Activated CD4-positive, alpha-beta T cell treated with anti-CD3 and anti-CD28 coated beads, Interleukin-2, amount 10 ng/mL, durations not matched to agents 7 days and 5 days (primary cell): ENCODE measurements at regions not wholly inside any gene's neighbourhood (a gene's known extent, or its start where the extent isn't known, plus 50 kb on each side); places are given as distances from the start of the nearest gene placed in this dataset.

ENCODE experiments used
- CTCF ChIA-PET: fragments of 350-600 bp; sonication (Branson Sonifier 250); formaldehyde crosslinking; loops from one replicate; lab custom pipeline; 2021; ENCODE audit warnings: antibody characterized with exemption; lab: Charles Lee
- POLR2A ChIA-PET: fragments of 350-600 bp; sonication (Branson Sonifier 250); formaldehyde crosslinking; loops from one replicate; lab custom pipeline; 2021; ENCODE audit warnings: antibody characterized with exemption; lab: Charles Lee
- DNase-seq: peaks from one replicate; pipeline ENCODE4 v3.0.0-alpha.2; 2020
- H3K27ac Mint-ChIP-seq: one replicate; pipeline ENCODE4 v1.8.0; 2021; ENCODE audit warnings: mild to moderate bottlenecking, moderate library complexity, mixed read lengths
- H3K27me3 Mint-ChIP-seq: one replicate; pipeline ENCODE4 v1.8.0; 2021; ENCODE audit warnings: mixed read lengths
- H3K36me3 Mint-ChIP-seq: one replicate; pipeline ENCODE4 v1.8.0; 2021; ENCODE audit warnings: low read depth, mixed read lengths
- H3K4me1 Mint-ChIP-seq: one replicate; pipeline ENCODE4 v1.8.0; 2021; ENCODE audit warnings: mixed read lengths
- H3K4me3 Mint-ChIP-seq: one replicate; pipeline ENCODE4 v1.8.0; 2021; ENCODE audit warnings: mild to moderate bottlenecking, moderate library complexity, mixed read lengths
- H3K9me3 Mint-ChIP-seq: one replicate; pipeline ENCODE4 v1.8.0; 2021; ENCODE audit warnings: mixed read lengths

DNA sequence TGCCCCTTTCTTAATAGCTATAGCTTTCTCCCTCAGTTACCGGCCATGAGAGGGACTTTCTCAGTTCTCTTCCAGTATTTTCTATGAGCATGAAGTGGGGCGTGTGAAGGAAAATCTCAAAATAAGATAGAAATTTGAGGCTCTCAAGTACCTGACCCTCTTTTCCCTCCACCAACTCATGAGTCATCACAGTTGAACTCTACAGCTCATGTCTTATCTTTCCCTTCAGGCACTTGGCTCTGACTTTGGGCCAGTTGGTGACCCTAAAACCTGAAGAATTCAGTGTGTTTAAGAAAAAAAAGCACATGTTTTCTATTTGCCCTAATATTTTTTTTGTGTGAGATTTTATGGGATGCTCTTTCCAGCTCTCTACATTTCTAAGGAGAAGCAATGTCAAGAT is 896.7 kb upstream of the ZEB2 start:
- POLR2A ChIA-PET = no interaction called here

DNA sequence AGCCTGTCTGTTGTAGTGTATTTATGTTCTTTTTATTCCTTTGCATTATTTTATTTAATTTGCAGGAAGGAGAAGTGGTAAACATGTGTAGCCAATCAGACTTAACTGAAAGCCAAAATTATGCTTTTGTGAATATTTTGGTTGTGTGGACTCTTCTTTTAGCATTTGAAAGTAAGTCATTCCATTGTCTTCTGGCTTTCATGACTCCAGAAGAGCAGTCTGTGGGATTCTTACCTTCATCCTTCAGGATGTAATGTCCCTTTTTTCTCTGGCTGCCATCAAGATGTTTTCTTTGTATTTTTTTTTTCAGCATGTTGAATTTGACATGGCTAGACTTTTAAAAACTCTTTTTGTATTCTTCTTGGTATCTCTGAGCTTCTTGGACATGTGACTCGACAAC is 895.2 kb upstream of the ZEB2 start:
- H3K36me3 Mint-ChIP-seq = peaks cover 14% of the 10 kb centered on the region
- ChIA-PET POLR2A (no interaction called here), CTCF (no interaction called here)
- no peak overlapping the region for H3K27ac Mint-ChIP-seq
- H3K4me3 Mint-ChIP-seq = no peak overlapping the region
- peaks cover 15% of the 10 kb centered on the region for H3K9me3 Mint-ChIP-seq
- no peak for DNase-seq
- peaks cover 63% of the 10 kb centered on the region for H3K27me3 Mint-ChIP-seq
- H3K4me1 Mint-ChIP-seq = peaks cover 27% of the 10 kb centered on the region

More for the DNA sequence above, 896.7 kb upstream of the ZEB2 start:
- Mint-ChIP-seq H3K4me1 (peaks cover 12% of the 10 kb centered on the region), H3K4me3 (no peak overlapping the region), H3K9me3 (peaks cover 22% of the 10 kb centered on the region), H3K27ac (no peak overlapping the region), H3K36me3 (peaks cover 10% of the 10 kb centered on the region), H3K27me3 (peaks cover 55% of the 10 kb centered on the region)
- CTCF ChIA-PET = no interaction called here
- no peak for DNase-seq

DNA sequence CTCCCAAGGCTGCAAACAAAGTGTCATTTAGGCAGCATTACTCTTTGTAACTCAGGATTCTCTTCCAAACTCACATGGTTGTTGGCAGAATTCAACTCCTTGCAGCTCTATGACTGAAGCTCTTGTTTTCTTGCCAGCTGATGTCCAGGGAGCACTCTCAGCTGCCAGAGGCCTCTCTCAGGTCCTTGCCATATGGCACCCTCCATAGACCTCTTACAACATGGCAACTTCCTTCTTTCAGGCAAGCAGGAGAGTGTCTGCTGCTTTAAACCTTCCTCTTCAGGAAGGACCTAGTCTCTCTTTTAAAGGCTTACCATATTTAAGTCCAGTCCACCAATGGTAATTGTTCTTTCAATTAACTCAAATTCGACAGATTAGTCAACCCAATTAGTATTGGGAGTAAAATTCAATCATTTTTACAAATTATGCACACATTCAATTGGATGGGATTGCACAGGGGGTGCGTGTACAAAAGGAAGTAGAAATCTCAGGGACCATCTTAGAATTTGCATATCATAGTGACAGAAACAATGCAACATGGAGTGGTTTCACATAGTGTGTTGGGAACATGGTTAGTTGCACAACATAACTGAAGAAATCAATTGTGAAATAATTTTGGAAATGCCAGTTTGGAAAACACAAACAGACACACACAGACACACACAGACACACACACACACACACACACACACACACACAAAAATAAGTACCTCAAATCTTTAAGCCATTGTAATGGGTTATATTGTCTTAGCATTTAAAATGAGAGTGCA is 893.5 kb upstream of the ZEB2 start:
- no peak for DNase-seq
- ChIA-PET POLR2A (no interaction called here), CTCF (no interaction called here)
- H3K9me3 Mint-ChIP-seq = peaks cover 17% of the 10 kb centered on the region
- H3K27ac Mint-ChIP-seq = no peak overlapping the region
- H3K4me3 Mint-ChIP-seq = no peak overlapping the region
- peaks cover 17% of the 10 kb centered on the region for H3K36me3 Mint-ChIP-seq
- H3K4me1 Mint-ChIP-seq = peaks cover 29% of the 10 kb centered on the region
- peaks cover 66% of the 10 kb centered on the region for H3K27me3 Mint-ChIP-seq

DNA sequence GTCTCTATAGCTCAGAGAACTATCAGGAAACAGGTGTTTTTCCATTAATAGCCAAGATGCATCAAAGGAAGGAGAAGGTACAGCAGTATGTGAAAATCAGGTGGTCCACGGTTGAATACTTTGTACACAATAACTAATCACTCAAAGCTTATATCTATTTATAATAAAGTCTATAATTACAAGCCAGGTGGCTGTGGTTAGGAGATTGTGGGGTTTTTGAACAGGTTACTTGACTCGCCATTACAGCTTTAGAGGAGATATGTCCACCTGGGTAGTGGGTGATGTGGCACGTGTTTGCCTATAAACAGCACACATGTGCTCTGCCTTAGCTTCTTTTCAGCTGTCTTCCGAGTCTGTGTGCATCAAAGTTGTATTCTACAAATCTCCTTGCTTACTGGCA is 892.2 kb upstream of the ZEB2 start:
- Mint-ChIP-seq H3K27me3 (peaks cover 67% of the 10 kb centered on the region), H3K9me3 (peaks cover 17% of the 10 kb centered on the region), H3K27ac (peak overlapping the region; percentile 78), H3K4me3 (no peak overlapping the region), H3K4me1 (peaks cover 29% of the 10 kb centered on the region), H3K36me3 (peaks cover 17% of the 10 kb centered on the region)
- DNase-seq = no peak
- ChIA-PET POLR2A (no interaction called here), CTCF (interaction anchor here (1.2 kb wide), 1 partner anchor 10 kb away, joined by 3 read pairs; no protein-coding TSS in a partner anchor)

DNA sequence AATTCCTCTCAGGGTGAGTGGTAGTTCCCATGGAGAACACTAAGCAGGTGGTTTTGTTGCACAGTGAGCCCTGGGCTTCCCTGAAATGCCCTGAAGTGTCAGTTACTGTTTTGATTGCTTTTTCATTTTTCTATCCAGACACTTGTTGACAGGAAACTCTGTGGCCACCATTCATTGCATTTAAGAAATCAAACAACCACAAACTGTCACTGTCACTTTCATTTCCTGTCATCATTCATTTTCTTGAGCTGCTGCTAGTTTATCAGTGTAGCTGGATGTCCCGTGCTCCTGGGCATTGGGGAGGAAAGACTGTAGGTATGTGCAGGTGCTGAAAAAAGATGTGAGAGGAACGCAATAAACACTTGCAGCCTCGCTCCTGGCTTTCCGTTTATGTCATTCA is 891.6 kb upstream of the ZEB2 start:
- H3K4me3 Mint-ChIP-seq = peak overlapping the region; percentile 41
- ChIA-PET POLR2A (no interaction called here), CTCF (interaction anchor here (1.2 kb wide), 1 partner anchor 10 kb away, joined by 3 read pairs; no protein-coding TSS in a partner anchor)
- peaks cover 29% of the 10 kb centered on the region for H3K4me1 Mint-ChIP-seq
- peaks cover 63% of the 10 kb centered on the region for H3K27me3 Mint-ChIP-seq
- peak; percentile 62 for DNase-seq
- peaks cover 17% of the 10 kb centered on the region for H3K9me3 Mint-ChIP-seq
- H3K36me3 Mint-ChIP-seq = peaks cover 17% of the 10 kb centered on the region
- H3K27ac Mint-ChIP-seq = peak overlapping the region; percentile 78

DNA sequence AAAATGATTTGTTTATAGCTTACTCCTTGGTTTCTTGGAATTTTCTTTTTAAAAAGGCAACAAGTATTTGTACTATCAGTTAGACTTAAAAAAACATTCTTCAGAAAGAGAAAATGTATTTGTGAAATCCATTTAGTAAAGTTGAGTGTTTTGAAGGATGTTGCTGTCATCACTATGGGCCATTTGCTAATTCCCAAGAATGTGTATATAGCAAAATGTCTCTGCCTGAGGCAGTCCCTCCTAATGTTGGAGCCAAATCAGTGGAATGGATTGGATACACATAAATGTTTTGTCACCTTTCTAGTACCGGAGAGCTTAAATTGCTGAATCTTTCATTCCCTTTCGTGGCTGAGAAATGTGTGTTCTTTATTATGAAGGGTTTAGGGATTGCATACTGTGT is 890.2 kb upstream of the ZEB2 start:
- CTCF ChIA-PET = no interaction called here
- H3K36me3 Mint-ChIP-seq = peaks cover 14% of the 10 kb centered on the region

DNA sequence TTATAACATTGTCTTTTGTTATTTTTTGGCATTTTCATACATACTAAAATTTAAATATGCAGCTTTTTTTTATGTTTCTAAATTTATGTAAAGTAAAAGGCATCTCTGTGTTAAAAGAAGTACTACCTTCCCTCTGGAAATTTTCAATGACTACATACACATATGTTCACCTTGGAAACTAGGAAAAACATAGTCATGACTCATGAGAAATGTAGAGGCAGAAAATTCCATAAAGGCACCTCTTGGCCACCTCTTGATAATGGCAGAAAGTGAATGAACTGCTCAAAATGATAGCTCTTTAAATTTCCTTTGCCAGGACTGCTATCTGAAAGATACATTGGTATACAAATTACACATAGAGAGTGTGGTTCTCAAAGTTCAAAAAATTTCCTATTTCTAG is 889.1 kb upstream of the ZEB2 start:
- Mint-ChIP-seq H3K27ac (no peak overlapping the region), H3K4me3 (no peak overlapping the region), H3K36me3 (peaks cover 14% of the 10 kb centered on the region), H3K27me3 (peaks cover 55% of the 10 kb centered on the region), H3K9me3 (peaks cover 5% of the 10 kb centered on the region), H3K4me1 (peaks cover 29% of the 10 kb centered on the region)
- DNase-seq = no peak
- POLR2A ChIA-PET = no interaction called here
- CTCF ChIA-PET = no interaction called here

More for the DNA sequence above, 890.2 kb upstream of the ZEB2 start:
- POLR2A ChIA-PET = no interaction called here
- Mint-ChIP-seq H3K9me3 (peaks cover 8% of the 10 kb centered on the region), H3K4me1 (peaks cover 29% of the 10 kb centered on the region), H3K4me3 (no peak overlapping the region), H3K27me3 (peaks cover 58% of the 10 kb centered on the region), H3K27ac (no peak overlapping the region)
- DNase-seq = no peak

DNA sequence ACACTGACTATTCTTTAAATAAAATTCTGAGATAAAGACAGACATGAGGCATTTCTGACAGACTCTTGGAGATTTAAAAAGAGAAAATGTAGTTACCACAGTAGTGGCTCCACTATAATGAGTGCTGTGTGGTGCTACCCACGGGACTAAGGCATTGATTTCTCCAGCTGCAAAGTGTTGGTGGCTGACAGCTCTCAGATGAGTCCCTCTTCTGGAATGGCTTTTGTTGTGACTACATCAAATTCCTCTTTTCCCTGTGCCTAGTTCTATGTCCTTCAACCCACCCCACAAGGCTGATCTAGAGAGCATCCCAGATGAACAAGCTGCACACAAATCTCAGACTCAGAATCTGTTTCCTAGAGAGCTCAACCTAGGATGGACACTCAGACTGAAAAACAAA is 884.8 kb upstream of the ZEB2 start:
- ChIA-PET POLR2A (no interaction called here), CTCF (no interaction called here)
- Mint-ChIP-seq H3K27me3 (peaks cover 27% of the 10 kb centered on the region), H3K36me3 (no peaks in the 10 kb centered on the region), H3K9me3 (peaks cover 2% of the 10 kb centered on the region), H3K4me3 (no peak overlapping the region), H3K4me1 (no peaks in the 10 kb centered on the region), H3K27ac (no peak overlapping the region)
- no peak for DNase-seq

DNA sequence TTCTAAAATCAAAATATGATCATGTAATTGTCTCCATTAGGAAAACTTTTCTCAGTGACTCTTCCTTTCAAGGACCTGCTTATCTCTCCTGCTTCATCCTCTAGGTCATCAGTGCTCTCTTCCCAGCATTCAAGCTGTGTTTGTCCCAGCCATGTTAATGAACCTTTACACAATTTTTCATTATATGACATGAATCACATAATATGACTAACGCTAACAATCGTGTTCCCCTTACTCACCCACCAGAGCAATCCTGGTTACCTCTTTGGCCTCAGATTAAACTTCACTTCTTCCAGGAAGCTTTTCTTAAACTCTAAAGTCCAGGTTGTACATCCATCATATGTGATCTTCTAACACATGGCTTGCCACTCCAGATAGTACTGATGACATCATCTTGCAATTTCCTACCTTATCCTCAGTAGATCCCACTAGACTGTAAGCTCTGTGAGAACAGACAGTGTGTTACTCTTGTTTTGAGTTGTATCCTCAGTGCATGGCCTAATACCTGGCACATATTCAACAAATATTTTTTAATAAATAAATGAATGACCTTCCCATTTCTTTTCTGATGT is 882.9 kb upstream of the ZEB2 start:
- POLR2A ChIA-PET = no interaction called here

DNA sequence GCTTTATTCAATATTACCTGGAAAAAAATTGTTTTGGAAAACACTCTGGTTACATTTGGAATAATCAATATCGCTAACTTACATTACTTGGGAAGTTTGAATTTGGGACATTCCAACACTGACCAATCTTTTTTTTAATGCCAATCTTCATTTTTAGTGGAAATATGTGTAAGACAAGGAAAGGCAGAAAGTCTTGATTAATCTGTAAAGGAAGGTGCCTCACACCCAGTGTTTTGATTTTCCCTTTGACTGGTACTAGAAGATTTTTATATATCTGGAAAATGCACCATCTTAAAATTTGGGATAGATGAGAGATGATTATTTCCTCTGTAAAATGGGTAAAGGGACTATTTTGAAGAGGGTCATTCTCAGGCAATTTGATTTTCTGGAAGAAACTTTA is 879.2 kb upstream of the ZEB2 start:
- no peak for DNase-seq
- H3K4me1 Mint-ChIP-seq = no peaks in the 10 kb centered on the region
- CTCF ChIA-PET = no interaction called here
- no peak overlapping the region for H3K4me3 Mint-ChIP-seq
- no peak overlapping the region for H3K27ac Mint-ChIP-seq
- H3K9me3 Mint-ChIP-seq = no peaks in the 10 kb centered on the region
- POLR2A ChIA-PET = no interaction called here
- H3K36me3 Mint-ChIP-seq = no peaks in the 10 kb centered on the region
- peaks cover 14% of the 10 kb centered on the region for H3K27me3 Mint-ChIP-seq

More for the DNA sequence above, 882.9 kb upstream of the ZEB2 start:
- no peaks in the 10 kb centered on the region for H3K4me1 Mint-ChIP-seq
- no peak for DNase-seq
- H3K27me3 Mint-ChIP-seq = peaks cover 24% of the 10 kb centered on the region
- no peaks in the 10 kb centered on the region for H3K9me3 Mint-ChIP-seq
- CTCF ChIA-PET = no interaction called here
- H3K4me3 Mint-ChIP-seq = no peak overlapping the region
- no peak overlapping the region for H3K27ac Mint-ChIP-seq
- no peaks in the 10 kb centered on the region for H3K36me3 Mint-ChIP-seq

DNA sequence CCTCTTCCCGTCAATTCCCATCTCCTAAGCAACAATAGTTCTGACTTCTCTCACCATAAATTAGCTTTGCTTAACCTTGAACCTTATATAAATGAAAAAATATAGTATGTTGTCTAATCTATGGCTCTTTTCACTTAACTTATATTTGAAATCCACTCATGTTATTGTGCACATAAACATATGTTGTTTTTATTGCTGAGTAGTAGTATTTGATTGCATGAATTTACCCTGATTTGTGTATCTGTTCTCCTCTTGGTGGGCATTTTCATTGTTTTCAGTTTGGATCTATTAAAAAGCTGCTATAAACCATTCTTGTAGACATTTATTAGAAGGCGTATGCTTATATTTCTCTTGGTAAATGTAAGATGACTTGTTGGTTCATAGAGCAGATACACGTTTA is 874.3 kb upstream of the ZEB2 start:
- Mint-ChIP-seq H3K36me3 (no peaks in the 10 kb centered on the region), H3K4me1 (no peaks in the 10 kb centered on the region), H3K9me3 (no peaks in the 10 kb centered on the region), H3K4me3 (no peak overlapping the region), H3K27me3 (peaks cover 28% of the 10 kb centered on the region), H3K27ac (no peak overlapping the region)
- CTCF ChIA-PET = no interaction called here
- POLR2A ChIA-PET = no interaction called here
- no peak for DNase-seq

DNA sequence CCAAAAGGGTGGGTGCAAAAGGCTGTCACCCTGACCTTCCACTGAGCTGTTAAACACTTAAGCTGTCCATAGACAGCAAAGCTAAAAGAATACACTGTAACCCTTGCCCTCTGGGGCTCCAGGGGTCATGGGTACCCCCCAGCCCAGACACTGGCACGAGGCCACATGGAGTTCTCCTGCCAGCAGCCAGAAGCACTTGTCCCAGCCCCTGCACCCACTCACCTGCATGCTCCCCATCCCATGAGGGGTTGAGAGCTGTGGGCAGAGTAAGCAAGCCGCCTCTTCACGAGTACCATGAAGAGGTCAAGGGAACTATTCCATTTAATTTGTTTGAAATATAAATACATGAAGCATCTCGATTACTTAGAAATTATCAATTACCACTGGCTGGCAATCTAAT is 867.1 kb upstream of the ZEB2 start:
- Mint-ChIP-seq H3K27me3 (peaks cover 20% of the 10 kb centered on the region), H3K4me1 (no peaks in the 10 kb centered on the region), H3K36me3 (no peaks in the 10 kb centered on the region), H3K27ac (no peak overlapping the region), H3K4me3 (no peak overlapping the region), H3K9me3 (no peaks in the 10 kb centered on the region)
- CTCF ChIA-PET = no interaction called here
- no peak for DNase-seq
- POLR2A ChIA-PET = no interaction called here

DNA sequence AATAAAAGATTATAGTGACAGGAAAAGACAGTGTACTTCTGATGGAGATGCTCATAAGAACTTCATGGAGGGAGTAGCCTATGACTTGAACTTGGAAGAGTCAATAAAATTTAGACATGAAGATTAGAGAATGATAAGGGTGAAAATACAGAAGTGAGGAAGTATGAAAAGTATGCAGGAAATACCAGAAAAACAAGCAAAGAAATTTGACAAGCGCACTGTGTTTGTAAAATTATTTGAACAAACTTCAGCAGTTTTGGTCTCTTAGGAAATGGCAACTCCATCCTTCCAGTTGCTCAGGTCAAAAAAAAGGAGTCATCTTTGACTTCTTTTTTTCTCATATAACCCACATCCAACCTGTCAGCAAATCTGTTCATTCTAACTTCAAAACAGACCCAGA is 864.0 kb upstream of the ZEB2 start:
- no peaks in the 10 kb centered on the region for H3K9me3 Mint-ChIP-seq
- H3K4me3 Mint-ChIP-seq = no peak overlapping the region
- no peak for DNase-seq
- CTCF ChIA-PET = no interaction called here
- H3K4me1 Mint-ChIP-seq = no peaks in the 10 kb centered on the region
- POLR2A ChIA-PET = no interaction called here
- H3K27me3 Mint-ChIP-seq = peaks cover 29% of the 10 kb centered on the region
- no peaks in the 10 kb centered on the region for H3K36me3 Mint-ChIP-seq
- no peak overlapping the region for H3K27ac Mint-ChIP-seq
